Pons (tissue), 1 donor: ENCODE measurements at regions not wholly inside any gene's neighbourhood (a gene's known extent, or its start where the extent isn't known, plus 50 kb on each side); places are given as distances from the start of the nearest gene placed in this dataset.
"Not testable (repeated sequence)": the region's sequence is repeated elsewhere in the genome, so short reads cannot be mapped to it uniquely, and the experiment has no call there.

ENCODE experiments used
- DNase-seq: peaks from one replicate; pipeline ENCODE4 v3.0.0-alpha.2; 2016; ENCODE audit warnings: low spot score

DNA sequence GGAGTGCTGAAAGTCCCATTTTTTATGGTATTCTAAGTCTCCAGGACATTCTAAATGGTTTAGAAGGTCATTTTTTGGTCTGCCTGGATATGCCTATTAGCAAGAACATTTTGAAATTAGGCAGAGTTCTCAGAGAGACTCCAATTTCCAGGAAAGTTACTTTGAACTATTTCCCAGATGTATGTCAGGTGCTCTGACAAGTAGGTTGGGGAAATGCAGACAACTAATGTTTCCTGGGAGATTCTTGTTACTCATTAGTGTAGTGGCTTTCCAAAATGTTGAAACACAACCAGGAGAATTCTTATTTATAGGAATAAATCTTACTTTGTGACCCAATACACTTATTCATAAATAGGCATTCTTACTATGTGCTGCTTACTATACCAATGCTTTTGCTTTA lies 268.4 kb downstream of the ZNF37A start:
- DNase-seq: not testable (repeated sequence)

DNA sequence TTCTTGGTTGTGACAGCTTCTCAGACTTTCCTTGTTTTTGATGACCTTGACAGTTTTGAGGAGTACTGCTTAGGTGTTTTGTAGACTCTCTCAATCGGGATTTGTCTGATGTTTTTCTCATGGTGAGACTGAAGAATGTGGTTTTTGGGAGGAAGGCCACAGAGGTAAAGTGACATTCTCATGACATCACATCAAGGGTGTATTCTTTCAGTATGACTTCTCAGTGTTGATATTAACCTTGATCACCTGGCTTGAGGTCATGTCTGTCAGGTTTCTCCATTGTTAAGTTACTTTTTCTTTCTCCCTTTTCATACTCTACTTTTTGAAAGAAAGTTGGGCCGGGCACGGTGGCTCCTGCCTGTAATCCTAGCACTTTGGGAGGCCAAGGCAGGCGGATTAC lies 269.9 kb downstream of the ZNF37A start:
- not testable (repeated sequence) for DNase-seq

DNA sequence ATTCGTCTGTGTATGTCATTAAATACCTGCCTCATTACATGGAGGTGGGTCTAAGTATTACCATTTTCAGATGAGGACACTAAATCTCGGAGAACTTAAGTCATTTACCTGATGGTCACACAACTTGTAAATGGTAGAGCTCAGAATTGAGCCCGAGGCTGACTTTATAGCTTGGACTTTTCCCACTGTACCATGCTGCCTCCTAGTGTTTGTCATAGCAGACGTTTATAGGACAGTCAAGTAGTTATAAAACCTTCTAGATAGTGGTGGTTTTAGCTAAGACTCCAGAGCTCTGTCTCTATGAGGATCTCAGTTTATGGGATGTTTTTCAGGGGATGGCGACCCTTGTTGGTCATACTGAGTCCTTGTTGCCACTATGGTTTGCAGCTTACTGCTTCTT lies 271.8 kb downstream of the ZNF37A start:
- peak; percentile 74 for DNase-seq

DNA sequence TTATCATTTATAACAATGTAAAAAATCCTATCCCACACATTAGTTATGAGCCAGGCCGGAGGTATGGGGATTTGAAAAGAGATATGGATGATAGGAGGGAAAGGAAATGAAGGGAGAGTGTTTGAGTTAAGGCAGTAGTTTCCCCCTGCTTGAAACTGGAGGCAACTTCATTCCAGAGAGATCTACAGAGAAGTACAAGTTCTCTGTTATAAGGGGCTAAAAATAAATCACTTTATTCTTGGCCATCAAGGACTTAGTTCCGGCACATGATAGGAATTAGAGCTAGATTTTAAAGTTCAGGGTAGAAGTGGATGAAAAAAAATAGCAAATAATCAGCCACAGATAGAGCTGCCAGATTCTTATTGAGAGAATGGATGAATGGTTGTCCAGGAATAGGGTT lies 289.7 kb downstream of the ZNF37A start:
- not testable (repeated sequence) for DNase-seq

DNA sequence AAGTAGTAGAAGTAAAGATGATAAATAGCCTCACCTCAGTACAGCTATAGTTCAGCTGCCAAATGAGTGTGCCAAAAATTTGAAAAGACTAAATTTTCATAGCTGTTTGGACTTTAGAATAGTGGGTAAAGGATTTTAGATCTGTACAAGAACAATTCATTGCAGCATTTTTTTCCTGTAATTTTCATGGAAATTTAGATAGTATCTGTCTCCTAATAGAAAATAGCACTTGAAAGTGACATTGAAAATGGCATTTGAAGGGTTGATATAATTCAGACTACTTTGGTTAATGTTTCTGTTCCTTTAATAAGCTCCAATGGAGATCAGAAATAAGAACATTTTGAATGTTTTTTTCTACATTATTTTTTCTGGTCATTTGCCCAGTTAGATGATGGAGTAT lies 292.7 kb downstream of the ZNF37A start:
- DNase-seq: not testable (repeated sequence)

DNA sequence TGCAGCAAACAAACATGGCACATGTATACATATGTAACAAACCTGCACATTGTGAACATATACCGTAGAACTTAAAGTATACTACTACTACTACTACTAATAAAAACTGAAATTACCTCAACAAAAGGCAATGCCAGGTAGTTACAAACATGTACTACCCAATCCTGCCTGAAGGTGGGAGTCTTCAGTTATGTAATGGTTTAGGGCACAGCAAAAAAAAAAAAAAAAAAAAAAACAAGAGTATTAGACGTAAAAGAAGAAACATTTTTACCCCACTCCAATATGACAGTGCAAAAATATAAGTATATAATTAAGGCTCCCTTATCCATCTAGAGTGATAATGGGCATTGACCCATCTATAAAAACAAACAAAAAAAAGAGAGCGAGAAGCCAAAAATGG lies 296.6 kb downstream of the ZNF37A start:
- not testable (repeated sequence) for DNase-seq

DNA sequence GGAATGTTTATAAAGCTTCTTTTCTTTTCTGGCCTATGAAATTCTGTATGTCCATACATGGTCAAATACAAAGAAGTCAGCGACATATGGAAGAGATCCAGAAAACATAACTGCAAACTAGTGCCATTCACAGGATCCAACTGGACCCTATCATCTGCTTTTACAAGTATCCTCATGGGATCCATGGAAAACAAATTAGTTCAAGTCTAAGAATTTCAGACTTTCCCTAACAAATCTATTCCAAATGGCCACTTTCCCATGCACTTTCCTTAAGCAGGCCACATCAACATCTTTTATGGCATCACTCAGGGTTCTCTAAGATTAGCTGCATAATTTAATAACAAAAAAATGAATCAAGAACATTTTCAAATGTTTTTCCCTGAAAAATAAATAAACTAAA lies 301.3 kb downstream of the ZNF37A start:
- not testable (repeated sequence) for DNase-seq

DNA sequence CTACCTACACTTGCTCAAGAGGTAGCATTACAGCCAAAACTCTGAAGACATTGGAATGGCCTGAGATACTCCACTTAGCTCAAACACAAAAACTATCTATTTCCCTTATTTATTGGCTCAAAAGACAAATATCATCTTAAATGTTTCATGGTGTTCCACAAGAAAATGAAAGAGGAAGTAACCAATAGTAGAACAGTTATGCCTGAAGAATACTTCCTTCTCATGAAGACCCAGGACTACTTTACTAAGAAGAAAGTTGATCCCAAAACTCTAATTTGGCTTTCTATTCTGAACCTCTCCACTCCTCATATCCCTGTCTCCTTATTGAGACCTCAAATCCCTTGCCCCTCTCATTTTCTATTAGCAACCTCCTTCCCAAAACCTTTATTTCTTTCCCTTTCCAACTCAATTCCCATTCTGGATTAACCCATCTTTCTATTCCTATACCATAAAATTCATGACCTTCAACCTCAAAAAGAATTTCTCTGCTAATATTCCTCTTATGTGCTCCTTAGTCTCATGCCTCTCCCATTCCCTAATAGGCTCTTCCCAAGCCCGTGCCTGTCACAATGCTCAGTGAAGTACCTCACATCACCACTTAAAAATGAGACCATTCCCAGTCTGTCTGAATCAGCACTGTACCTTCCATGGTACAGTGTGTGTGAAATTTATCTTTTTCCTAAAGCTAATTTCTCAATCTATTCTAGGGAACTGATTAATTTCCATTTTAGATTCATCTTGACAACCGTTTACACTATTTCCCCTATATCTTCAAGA lies 302.2 kb downstream of the ZNF37A start:
- not testable (repeated sequence) for DNase-seq

DNA sequence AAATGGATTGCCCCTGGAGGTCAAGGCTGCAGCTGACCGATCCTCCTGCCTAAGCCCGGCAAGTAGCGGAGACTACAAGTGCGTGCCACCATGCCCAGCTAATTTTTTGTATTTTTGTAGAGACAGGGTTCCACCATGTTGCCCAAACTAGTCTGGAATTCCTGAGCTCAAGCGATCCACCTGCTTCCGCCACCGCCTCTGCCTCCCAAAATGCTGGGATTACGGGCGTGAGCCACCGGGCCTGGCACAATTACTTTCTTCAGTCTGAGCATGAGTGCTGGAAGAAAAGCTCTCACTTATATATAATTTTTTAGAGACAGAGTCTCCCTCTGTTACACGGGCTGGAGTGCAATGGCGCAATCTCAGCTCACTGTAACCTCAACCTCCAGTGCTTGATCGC lies 307.4 kb downstream of the ZNF37A start:
- not testable (repeated sequence) for DNase-seq

DNA sequence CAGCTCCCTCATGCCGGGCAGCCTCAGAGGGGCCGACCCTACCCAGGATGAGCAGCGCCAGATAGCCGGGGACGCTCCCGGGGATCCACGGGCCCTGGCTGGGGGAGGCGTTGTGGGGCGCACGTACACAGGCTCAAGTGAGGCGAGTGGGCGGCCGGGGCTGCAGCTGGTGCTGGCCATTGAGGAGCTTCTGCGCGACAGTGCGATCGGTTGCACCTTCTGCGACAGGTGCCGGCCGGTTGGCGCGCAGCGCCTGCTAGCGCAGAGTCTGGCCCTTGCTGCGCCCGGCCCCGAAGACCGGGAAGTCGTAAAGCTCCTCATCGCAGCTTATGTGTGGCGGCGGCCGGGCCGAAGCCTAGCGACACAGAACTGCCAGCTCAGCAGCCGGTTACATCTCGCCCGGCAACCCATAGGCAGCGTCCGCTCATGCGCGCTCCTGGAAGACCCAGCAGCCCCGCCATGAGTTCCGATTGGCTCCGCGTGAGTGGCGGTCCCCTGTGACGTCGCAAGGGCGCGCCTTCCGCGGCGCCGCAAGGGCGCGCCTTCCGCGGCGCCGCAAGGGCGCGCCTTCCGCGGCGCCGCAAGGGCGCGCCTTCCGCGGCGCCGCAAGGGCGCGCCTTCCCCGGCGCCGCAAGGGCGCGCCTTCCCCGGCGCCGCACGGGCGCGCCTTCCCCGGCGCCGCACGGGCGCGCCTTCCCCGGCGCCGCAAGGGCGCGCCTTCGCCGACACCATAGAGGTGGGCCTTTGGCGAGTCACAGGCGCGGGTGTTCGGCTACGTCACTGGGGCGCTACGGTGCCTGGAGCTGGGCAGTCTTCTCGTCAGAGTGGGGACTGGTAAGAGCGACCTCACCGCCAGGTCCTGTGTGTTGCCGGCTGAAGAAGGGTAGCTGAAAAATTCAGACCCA lies 308.6 kb downstream of the ZNF37A start:
- DNase-seq: peak; percentile 91

DNA sequence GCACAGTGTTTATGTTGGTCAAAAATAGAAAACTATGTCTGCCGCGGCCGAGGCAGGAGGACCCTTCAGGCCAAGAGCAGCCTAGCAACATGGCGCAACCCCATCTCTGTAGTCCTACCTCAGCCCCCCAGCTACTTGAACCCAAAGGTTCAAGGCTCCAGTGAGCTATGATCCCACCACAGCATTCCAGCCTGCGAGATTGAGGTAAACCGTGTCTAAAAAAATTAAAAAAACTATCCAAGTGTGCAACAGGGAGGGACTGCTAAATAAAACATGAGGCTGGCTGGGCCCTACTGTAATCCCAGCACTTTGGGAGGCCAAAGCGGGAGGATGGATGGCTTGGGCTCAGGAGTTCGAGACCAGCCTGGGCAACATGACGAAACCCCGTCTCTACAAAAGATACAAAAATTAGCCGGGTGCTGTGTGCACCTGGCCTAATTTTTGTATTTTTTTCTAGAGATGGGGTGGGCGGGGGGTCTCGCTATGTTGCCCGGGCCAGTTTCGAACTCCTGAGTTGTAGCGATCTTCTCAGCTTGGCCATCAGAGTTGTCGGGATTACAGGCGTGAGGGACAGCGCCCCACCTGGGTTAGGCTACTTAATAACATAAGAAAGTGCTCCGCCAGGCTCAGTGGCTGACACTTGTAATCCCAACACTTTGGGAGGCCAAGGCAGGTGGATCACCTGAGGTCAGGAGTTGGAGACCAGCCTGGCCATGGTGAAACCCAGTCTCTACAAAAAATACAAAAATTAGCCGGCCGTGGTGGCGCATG lies 309.4 kb downstream of the ZNF37A start:
- DNase-seq: not testable (repeated sequence)

DNA sequence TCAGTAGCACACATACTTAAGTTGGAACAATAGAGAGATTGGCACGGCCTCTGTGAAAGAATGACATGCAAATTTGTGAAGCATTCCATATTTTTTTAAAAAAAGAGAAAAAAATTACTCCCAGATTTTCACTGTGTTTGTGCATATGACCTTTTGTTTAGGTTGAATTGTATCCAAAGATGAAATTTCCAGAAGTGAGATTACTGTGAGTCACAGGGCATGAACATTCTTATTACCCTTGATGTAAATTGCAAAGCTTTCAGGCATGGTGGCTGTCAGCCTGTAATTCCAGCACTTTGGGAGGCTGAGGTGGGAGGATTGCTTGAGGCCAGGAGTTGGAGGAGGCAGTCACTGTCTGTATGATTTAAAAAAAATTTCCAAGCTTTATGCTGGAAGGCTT lies 329.5 kb downstream of the ZNF37A start:
- not testable (repeated sequence) for DNase-seq

DNA sequence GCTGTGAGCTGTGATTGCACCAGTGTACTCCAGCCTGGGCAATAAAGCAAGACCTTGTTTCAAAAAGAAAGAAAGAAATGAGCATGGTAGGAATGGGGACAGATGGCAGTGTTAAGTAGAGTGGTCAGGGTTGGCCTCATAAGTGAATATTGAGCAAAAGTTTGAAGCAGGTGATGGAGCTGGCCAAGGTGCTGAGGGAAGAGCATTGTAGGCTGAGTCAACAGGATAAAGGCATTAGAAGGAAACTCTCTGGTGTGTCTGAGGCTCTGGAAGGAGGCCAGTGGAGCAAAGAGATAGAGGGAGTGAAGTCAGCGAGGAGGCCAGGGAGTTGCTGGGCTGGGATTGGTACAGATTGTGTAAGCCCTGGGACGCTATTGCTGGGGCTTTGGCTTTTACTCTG lies 336.1 kb downstream of the ZNF37A start:
- not testable (repeated sequence) for DNase-seq

DNA sequence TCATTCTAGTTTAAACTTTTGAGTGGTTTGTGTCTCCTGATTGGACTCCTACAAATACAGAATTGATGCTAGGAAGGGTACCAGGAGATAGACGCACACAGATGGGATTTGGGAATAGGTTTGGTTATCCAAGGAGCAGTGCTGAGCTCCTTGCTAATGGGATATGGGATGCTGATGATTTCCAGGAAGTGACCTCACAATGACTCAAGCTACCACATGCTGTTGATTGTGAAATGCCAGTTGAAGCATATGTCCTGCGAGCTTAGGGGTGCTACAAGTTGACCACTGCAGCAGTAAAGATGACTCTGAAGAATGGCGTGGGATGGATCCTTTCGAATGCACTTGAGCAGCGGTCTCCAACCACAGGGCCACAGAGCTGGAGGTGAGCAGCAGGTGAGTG lies 343.2 kb downstream of the ZNF37A start:
- not testable (repeated sequence) for DNase-seq

DNA sequence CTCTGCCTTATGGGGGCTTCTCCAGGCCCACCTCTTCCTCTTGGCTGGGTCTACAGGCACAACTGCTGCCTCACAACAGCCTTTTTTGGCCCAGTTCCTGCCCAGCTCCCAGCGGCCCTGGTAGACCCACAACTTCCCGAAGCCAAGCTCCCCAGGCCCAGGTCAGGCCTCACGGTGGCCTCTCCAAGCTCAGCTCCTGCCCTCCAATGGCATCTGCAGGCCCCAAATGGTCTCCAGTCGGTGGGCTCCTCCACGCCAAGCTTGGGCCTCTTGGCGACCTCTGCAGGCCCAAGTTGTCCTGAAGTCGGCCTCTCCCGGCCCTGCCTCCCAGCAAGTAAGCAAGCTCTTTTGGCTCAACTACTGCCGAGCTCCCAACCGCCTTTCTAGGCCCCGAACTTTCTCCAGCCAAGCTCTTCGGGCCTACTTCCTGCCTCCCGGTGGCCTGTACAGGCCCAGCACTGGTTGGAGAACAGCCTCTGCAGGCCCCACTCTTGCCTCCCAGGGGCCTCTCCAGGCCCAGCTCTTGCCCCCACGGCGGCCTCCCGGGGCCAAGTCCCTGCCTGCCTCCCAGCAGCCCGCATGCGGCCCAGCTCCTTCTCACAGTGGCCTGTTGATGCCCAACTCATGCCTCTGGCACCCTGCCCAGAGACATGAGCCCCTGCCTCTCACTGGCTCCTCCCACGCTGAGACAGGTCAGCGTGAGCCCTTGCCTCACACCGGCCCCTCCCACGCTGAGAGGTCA lies 354.6 kb downstream of the ZNF37A start:
- DNase-seq: not testable (repeated sequence)

DNA sequence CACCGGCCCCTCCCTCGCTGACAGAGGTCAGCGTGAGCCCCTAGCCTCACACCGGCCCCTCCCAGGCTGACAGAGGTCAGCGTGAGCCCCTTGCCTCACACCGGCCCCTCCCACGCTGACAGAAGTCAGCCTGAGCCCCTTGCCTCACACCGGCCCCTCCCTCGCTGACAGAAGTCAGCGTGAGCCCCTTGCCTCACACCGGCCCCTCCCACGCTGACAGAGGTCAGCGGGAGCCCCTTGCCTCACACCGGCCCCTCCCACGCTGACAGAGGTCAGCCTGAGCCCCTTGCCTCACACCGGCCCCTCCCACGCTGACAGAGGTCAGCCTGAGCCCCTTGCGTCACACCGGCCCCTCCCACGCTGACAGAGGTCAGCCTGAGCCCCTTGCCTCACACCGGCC lies 355.5 kb downstream of the ZNF37A start:
- DNase-seq: not testable (repeated sequence)

DNA sequence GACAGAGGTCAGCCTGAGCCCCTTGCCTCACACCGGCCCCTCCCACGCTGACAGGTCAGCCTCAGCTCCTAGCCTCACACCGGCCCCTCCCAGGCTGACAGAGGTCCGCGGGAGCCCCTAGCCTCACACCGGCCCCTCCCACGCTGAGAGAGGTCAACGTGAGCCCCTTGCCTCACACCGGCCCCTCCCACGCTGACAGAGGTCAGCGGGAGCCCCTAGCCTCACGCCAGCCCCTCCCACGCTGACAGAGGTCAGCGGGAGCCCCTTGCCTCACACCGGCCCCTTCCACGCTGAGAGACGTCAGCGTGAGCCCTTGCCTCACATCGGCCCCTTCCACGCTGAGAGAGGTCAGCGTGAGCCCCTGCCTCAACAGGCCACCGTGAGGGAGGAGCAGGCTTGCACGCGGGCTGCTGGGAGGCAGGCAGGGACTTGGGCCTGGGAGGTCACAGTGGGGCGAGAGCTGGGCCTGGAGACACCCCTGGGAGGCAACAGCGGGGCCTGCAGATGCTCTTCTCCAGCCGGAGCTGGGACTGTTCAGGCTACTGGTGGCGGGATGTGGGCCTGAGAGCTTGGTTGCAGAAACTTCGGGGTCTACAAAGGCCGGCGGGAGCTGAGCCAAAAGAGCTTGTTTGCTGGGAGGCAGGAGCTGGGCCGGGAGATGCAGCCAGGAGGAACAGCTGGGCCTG lies 356.4 kb downstream of the ZNF37A start:
- DNase-seq: not testable (repeated sequence)

DNA sequence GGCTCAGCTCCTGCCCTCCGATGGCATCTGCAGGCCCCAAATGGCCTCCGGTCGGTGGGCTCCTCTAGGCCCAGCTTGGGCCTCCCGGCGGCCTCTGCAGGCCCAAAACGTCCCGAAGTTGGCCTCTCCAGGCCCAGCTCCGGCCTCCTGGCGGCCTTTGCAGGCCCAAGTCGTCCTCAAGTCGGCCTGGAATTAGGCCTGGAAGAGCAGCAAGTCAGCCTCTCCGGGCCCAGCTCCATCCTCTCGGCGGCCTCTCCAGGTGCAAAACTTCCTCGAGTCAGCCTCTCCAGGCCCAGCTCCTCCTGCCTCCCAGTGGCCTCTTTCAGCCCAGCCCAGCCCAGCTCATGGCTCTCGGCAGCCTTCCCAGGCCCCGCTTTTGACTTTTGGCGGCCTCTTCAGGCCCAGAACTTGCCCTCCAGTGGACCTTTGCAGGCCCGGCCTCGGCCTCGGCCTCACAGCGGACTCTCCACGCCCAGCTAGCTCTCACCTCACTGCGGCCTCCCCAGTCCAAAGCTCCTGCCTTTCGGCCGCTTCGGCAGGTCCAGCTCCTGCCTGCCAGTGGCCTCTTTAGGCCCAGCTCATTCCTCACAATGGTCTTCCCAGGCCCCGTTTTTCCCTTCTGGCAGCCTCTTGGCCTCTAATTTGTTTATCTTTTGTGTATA lies 357.3 kb downstream of the ZNF37A start:
- not testable (repeated sequence) for DNase-seq
